Cortex of kidney (tissue), 1 donor: ENCODE measurements at regions not wholly inside any gene's neighbourhood (a gene's known extent, or its start where the extent isn't known, plus 50 kb on each side); places are given as distances from the start of the nearest gene placed in this dataset.

Experiments
- DNase-seq: peaks from one replicate; lab custom pipeline; 2025; lab: John Stamatoyannopoulos, UW

DNA sequence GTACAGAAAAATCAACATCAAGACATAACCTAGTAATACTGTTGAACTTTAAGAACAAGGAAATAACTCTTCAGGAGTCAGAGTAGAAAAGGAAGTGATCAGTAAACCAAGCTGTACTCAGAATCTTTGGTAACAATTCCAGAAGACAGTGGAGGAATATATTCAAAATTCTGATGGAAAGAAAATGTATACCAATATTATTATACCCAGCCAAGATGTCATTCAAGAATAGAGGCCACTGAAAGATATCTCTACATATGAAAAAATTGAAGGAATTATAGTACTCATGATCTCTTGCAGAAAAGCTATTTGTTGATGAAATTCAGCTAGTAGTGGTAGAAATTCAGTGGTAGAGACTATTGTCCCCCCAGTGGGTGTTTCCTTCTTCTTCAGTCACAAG lies 182.6 kb upstream of the ZMIZ1 start:
- no peak for DNase-seq

DNA sequence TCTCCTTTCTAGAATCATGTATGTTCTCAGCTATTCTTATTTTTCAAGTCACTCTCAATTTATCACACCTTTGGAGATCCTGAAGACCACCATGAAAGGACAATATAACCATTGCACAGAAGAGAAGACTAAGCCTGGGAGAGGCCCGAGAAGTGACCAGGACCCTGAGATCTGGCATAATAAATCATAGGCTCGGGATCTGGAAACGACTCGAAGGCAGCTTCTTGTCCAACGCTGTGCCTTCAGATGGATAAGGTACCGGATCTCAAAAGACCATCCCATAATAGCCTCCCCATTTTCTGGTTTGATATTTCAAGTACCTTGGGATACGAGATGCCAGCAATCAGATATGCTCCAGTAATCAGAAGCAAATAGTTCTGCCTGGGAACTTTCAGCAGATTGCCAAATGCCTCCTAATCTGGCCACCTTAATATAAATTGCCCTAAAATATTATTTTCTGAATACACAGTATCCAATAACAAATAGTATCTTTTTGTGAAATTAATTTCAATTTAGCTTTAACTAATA lies 179.2 kb upstream of the ZMIZ1 start:
- DNase-seq = no peak

DNA sequence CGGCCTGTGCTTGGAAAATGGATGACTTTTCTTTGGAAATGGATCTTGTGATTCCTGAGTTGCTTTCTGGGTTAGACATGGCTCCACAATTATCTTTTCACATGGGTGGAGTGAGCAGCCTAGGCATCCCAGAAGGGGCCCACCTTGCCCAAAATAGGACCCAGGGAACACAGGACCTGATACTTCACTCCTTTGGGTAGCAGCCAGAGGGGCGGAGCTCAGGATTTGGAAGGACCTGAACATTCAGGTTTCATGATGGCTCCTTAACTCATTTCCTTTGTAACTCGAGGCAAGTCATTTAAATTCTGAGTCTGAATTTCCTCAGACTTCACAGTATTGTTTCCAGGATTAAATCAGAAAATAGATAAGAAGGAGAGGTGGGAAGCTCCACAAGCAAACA lies 178.3 kb upstream of the ZMIZ1 start:
- DNase-seq = no peak

DNA sequence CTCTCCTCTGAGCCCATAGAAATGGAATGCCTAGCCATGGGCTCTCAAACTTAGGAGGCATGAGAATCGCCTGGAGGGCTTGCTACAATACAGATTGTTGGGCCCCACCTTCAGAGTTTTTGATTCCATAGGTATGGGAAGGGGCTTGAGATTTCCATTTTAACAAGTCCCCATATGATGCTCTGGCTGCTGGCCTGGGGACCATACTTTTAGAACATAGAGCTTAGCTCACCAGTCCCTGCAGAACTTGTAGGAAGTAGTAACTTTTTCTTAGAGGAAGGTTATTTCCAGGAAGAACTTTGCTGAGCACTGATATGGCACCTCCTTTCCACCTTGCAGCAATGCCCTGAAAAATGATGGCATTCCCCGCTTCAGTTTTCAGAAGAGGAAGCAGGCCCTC lies 177.0 kb upstream of the ZMIZ1 start:
- no peak for DNase-seq

DNA sequence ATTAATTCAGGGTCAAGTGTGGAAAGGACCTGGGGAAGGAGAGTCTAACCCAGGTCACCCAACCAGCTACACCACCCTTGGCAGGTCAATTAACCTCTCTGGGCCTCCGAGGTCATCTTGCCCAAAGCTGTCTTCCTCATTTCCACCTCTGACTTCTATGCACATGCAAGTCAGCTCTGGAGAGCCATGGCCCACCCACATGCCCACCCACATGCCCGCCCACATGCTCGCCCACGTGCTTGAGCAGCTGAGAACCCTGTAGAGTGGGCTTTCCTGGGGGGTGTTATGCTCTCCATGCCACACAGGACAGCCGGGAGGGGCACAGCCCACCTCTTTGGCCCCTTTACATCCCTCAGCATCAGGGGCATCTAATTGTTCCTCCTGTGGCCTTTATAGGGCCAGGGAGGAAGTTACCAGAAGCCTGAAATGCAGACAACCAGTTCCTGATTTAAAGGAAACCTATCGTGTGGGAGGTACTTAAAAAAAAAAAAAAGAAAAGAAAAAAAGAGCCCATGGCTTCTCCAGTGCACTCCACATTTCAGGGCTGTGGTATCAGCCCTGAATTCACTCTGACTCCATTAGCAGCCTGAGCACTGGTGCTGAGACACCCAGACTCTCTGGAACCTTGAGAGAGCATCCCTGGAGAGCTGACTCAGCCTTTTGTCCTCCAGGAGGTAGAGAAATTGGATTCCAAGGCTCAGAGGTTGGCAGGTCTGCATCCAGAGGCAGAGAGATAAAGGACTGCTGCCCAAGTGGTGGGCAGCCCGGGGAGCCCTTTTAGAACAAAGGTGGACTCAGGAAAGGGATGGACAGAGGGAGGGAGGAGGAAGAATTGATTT lies 176.2 kb upstream of the ZMIZ1 start:
- DNase-seq = no peak

DNA sequence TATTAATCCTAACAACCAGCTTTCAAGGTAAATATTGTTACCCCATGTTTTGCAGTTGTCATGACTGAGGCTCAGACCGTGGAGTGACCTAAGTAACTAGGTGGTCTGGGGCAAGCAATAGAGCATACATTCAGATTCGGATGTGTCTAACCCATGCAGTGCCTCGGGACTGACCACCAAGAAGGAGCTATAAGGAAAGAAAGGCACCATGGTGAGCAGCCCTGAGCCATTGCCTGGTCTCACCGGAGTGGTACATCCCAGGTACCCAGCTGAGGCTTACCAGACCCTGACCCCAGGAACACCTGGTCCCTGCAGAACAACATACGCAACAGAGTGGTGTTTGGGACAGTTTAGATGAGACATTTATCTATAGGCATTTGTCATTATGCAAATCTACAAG lies 175.5 kb upstream of the ZMIZ1 start:
- no peak for DNase-seq

DNA sequence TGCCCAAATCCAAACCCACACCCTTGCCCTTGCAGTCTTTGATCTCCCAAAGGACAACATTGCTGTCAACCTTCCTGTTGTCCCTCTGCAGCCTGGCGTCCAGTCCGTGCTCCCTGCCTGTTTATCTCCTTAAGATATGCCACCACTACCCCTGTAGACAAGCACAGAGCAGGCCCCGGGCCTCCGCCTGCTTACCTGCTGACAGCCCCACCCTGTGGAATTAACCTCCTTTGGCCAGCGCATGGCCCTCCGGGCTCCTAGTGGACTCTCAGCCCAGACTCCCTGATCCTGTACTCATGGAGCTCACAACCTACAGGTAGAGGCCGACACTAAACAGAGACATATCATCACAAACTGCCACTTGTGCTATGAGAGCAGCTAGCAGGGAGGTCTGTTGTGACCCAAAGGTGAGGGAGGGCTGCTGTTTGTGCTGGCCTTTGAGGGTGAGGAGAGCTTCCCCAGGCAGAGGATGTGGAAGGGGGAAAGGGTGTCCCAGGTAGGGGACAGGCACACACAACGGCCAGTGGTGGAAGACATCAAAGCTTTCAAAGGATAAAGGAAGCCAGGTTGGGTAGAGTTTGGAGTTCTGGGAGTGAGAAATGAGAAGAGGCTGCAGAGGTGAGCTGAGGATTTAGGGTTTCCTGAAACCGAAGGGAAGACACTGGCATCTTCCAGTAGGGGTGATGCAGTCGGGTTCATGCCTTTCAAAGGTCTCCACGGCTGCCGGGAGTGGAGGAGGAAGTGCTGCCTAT lies 174.5 kb upstream of the ZMIZ1 start:
- no peak for DNase-seq

DNA sequence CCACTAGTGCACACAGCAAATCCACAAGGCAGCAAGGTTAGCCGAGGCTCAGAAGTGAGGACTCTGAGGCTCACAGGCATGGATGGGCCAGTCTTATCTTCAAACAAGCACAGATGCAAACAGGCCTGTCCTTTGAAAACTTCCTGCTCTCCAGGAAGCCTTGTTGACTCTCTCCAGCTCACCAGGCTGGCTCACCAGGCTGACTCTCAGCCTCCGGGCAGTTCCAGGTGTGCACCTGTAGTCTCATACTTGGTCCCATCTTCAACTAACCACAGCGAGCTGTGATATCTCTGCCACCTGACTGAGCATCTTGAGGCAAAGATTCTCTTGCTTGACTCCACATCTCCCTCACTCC lies 173.9 kb upstream of the ZMIZ1 start:
- no peak for DNase-seq

DNA sequence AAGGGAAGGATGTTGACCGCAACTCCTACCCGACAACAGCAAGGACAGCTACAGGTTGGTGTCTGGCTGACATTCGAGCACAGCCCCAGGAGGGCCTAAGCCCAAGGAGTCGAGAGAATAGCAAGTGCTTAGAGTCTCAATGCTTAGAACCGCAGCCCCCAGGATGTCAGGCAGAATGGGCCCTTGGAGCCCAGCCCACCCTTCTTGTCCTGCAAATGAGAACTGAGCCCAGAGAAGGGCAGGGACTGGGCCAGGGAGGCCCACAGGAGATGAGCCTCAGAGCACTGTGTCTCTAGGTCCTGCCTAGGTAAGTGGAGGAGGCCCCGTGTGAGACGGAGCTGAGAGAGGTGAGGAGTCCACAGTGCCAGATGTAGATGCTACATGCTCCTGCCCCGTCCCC lies 173.3 kb upstream of the ZMIZ1 start:
- DNase-seq = no peak

DNA sequence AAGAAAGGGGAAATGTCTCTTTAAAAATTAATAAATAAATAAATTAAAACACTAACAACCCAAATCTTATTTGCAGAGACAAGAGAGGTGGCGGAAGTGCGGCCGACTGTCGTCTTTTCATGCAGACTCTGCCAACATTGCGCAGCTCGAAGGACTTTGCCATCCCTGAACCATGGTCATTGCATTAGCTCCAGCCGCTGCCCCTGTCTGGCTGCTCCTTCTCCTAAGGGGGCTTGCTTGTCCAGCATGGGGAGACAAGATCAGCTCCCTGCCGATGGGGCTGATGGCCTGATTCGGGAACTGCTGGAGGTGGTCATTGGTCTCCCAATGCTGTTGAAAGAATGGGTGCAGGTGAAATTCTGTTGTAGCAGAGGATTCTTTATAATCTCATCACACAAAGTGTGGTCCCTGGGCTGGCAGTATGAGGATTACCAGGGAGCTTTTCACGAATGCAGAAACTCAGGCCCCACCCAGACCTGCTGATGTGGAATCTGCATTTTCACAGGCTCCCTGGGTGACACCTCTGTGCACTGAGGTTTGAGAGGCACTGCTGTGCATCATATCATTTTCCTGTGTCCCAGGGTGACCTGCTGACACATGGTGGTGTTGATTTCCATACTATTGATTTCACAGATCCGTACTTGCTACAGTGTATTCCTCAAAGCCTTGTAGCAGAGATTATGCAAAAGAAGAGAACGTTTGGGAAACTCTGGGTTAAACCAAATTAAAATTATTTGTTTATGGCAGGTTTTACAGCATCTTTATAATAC lies 172.4 kb upstream of the ZMIZ1 start:
- DNase-seq = no peak

DNA sequence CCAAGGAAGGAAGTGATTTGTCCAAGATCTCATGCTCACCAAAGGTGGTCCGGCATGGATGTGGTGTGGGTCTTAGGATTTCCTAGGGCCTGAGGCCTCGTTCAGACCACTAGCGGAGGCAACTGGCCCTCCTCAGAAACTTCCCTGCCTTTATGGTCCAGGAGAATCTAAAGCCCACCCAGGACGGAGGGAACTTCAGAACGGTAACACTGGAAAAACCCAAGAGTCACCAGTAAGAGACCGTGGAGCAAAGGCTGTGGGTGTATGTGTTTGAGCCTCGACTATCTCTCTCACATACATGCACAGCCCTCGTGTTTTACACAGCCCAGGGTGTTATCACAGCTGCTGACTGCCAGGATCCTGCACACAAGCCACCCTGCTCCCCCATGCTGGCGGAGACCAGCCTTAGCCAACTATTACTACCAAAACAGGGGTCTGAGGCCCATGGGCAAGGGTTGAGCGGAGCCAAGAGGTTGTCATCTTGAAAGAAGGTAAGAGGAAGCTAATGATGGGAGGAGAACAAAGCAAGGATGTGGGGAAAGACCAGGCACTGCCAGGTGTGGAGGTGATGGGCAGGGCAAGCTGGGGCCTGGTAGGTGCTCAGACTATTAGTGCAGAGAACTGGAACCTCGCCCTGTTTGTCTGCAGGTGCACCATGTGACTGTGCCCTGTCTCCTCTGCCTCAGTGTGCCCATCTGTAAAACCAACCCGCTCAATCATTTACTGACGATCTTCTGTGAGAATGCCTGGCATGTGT lies 170.2 kb upstream of the ZMIZ1 start:
- no peak for DNase-seq

DNA sequence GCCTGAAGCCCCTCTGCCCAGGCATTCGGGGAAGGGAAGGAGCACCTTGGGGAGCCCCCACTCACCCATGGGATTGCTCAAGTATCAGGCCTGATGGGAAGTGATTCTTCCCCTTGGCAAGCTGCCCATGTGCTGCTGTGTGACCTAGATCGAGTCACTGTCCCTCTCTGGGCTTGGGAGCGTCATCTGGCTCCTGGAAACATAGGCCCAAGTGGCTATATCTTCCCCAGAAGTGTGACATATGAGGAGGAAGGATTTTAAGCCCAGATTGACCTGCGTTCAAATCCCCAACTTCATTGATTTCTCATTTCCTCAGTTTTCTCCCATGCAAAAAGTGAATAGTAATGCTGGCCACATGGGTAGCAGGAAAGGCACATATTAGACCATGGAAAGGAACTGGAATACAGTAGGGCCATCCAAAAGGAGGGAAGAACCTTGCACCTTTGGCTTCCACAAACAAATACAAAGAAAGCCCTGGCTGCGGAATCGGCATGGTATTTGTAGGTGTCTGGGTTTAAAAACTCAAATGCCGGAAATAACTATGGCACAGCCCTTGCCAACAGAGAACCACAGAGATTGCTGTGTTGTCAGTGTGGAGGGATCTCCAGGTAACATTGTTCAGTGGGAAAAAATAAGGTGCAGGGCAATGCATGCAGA lies 169.5 kb upstream of the ZMIZ1 start:
- no peak for DNase-seq

DNA sequence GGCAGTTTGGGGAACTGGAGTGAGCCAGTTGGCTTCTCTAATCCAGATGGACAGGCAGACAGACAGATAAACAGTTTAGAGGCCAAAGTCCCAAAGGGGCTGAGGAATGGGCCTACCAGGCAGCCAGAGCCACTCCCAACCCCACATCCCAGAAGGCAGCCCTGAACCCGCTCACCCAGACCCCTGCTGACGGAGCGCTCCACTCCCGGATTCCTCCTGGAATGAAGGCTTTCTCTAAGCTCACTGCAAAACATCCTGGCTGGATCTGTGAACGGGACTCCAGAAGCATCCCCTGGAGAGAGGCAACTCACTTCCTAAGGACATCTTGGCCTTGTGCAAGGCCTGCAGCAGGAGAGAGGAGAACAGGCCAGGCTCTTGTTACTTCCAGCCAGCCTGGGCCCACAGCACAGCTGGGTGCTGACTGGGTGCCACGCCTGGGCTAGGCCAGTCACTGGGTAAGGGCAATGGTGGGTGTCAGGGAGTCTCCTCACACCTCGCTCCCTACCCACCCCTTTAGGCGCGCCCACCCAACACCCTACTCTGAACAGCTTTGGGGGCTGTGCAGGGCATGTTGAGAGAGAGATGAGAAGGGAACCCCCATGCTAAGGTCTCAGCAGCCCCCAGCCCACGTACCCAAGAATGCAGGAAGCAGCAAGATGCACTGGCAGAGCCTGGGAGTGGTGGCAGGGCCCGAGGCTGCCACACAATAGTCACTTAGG lies 168.6 kb upstream of the ZMIZ1 start:
- no peak for DNase-seq

DNA sequence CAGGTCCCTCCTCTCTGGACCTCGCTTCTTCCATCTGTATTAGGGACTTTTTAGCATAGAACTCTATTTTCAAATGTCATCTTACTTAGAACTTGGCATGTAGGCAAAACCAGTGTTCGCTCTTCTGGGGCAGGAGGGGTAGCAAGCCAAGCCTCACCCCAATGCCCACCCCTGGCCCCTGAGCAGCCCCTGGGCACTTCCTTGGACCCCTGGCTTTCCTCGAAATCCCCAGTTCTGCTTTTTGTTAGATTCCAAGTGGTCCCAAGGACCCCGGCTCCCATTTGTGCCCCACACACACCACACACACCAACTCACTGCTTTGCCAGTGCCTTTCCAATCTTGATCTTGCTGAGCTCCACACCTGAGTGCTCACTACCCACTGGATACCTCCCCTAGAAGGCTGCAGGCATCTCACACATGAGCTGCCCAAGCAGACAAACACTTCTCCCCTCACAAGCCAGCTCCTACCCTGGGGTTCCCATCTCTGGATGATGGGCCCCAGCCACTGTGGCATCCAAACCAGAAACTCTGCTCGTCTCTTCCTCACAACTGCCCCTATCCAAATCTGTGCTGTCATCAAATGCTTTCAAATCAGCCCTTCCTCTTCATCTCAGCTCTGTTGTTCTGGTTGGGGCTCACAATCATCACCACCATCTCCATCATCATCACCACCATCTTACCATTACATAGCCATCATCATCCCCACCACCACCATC lies 167.9 kb upstream of the ZMIZ1 start:
- DNase-seq = no peak

DNA sequence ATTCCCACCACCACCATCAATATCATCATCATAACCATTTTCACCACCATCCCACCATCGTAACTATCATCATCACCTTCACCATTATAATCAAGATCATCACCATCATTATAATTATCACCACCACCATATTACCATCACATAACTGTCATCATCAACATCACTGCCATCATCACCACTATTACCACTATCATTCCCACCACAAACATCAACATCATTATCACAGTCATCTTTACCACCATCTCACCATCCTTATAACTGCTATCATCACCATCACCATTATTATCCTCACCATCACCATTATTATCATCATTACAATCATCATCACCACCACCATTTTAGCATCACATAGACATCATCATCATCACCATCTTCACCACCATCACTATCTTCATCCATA lies 167.1 kb upstream of the ZMIZ1 start:
- no peak for DNase-seq

DNA sequence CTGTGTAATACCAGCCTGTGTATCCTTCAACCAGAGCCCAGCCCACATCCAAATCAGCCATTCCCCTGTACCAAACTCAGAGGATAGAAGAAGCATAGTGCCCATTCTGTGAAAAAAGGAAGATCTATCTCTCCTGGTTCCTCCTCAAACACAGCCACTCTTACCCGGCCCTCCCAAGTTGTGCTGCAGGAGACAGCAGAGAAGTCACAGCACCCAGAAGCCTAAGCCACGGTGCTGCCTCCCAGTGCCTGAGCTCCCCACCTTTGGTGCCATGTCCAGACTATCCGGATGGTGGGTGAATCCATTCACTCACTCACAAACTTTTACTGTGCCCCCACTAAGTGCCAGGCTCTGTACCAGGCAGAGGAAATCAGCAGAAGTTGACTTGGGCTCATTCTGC lies 166.0 kb upstream of the ZMIZ1 start:
- DNase-seq = no peak

DNA sequence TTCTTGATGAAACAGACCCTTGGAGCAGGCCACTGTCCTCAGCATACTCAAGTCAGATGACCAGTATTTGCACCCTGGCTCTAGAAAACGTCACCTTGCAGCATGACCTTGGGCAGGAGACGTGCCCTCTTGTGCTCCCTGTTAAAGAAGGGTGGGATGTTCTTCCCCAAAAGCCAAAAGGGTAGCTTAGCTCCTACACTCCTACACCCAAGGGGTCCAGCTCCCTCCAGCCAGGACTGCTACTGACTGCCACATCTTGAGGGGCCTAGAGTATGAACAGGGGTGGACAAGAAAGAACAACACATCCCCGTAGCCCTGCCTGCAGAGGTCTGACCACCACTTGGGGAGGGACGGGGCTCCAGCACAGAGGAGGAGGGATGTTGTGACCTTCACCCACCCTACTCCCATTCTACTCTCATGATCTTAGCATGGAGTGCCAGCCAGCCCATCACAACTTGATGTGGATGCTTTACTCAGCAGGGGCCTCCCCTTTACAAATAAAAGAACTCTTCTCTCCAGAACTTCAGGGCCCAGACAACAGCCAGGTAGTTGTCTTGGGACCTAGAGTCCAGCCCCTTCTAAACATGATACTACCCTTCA lies 165.3 kb upstream of the ZMIZ1 start:
- no peak for DNase-seq

DNA sequence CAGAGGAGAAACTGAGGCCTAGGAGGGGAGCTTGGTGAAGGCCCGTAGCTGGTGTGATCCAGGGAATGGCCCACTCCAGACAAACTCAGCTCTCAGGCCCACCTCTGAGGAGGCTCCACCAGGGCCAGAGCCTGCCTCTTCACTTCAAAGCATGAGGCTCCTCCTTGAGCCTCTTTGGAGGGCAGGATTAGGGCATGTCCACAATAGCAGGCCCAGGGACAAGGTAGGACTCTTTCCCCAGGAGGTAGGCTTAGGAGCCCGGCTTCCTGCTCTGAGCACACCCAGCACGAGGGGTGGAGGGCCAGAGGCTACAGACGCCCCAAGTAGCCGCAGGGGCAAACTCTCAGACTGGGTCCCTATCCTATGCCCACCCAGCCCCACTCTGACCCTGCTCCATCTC lies 164.6 kb upstream of the ZMIZ1 start:
- DNase-seq = no peak
